ENCODE measurements at regions not wholly inside any gene's neighbourhood (a gene's known extent, or its start where the extent isn't known, plus 50 kb on each side); places are given as distances from the start of the nearest gene placed in this dataset.

DNA sequence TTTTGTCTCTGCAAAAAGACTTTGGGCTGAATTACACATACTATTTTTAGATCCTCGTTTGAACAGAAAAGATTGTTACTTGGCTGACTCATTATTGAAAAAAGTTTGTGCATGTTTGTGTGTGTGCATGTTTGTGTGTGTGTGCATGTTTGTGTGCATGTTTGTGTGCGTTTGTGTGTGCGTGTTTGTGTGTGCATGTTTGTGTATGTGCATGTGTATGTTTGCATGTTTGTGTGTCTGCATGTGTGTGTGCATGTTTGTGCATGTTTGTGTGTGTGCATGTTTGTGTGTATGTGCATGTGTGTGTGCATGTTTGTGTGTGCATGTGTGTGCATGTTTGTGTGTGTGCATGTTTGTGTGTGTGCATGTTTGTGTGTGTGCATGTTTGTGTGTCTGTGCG, 201.1 kb upstream of the FAT1 start:
- no peak overlapping the region for H3K27ac ChIP-seq (ENCODE audit: low read depth, low read length)
- H3K36me3 ChIP-seq (ENCODE audit: control insufficient read depth in 1 of 2, insufficient read depth in 2 of 2, low read length in 2 of 2) = no peaks in the 10 kb centered on the region
- H3K4me3 ChIP-seq (ENCODE audit: low read depth in 1 of 2, low read length in 2 of 2) = no peak overlapping the region

DNA sequence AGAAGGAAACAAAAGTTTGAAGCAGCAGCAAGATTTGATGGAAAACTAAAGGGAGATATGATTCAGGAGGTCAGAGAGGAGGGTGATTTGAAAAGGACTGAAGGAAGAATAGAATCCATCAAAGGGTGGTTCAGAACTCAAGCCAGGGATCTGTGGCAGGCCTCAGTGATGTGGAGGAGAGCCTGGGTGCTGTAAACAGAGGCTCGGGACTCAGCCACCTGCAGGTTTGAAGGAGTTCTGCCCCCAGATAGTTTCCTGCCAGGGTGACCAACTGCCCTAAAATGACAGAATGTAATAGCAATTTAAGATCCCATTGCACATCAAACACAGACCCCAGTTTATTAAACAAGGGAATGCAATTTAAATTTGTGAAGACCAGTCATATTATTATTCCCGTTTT, 204.0 kb upstream of the FAT1 start:
- no peaks in the 10 kb centered on the region for H3K27me3 ChIP-seq (ENCODE audit: control insufficient read depth in 1 of 2, insufficient read depth in 2 of 2, low read length in 2 of 2)
- no peaks in the 10 kb centered on the region for H3K36me3 ChIP-seq (ENCODE audit: control insufficient read depth in 1 of 2, insufficient read depth in 2 of 2, low read length in 2 of 2)
- H3K27ac ChIP-seq (ENCODE audit: low read depth, low read length) = no peak overlapping the region
- no peak overlapping the region for H3K4me3 ChIP-seq (ENCODE audit: low read depth in 1 of 2, low read length in 2 of 2)
- H3K9me3 ChIP-seq (ENCODE audit: control insufficient read depth in 1 of 2, low read length in 2 of 2) = no peaks in the 10 kb centered on the region
- no peak overlapping the region for H3K9ac ChIP-seq (ENCODE audit: low read depth in 1 of 2, low read length in 2 of 2)
- peaks cover 0 to 3% of the 10 kb centered on the region in 2 donors for H3K4me1 ChIP-seq (ENCODE audit: control insufficient read depth in 1 of 2, insufficient read depth in 2 of 2, low read length in 2 of 2)

More for the DNA sequence above, 201.1 kb upstream of the FAT1 start:
- Histone ChIP-seq H3K9ac (ENCODE audit: low read depth in 1 of 2, low read length in 2 of 2) (no peak overlapping the region), H3K4me1 (ENCODE audit: control insufficient read depth in 1 of 2, insufficient read depth in 2 of 2, low read length in 2 of 2) (no peaks in the 10 kb centered on the region), H3K9me3 (ENCODE audit: control insufficient read depth in 1 of 2, low read length in 2 of 2) (no peaks in the 10 kb centered on the region), H3K27me3 (ENCODE audit: control insufficient read depth in 1 of 2, insufficient read depth in 2 of 2, low read length in 2 of 2) (no peaks in the 10 kb centered on the region)

- Histone ChIP-seq H3K4me3 (ENCODE audit: low read depth in 1 of 2, low read length in 2 of 2) (no peak overlapping the region), H3K9me3 (ENCODE audit: control insufficient read depth in 1 of 2, low read length in 2 of 2) (no peaks in the 10 kb centered on the region), H3K27me3 (ENCODE audit: control insufficient read depth in 1 of 2, insufficient read depth in 2 of 2, low read length in 2 of 2) (no peaks in the 10 kb centered on the region)
Observed at GRCh38 chr4:186930024-186930423, 206.4 kb upstream of the FAT1 start.

GRCh38 chr4:186931519-186931918, 207.9 kb upstream of the FAT1 start:
- Histone ChIP-seq H3K36me3 (ENCODE audit: control insufficient read depth in 1 of 2, insufficient read depth in 2 of 2, low read length in 2 of 2) (no peaks in the 10 kb centered on the region), H3K9ac (ENCODE audit: low read depth in 1 of 2, low read length in 2 of 2) (no peak overlapping the region), H3K27ac (ENCODE audit: low read depth, low read length) (no peak overlapping the region), H3K4me1 (ENCODE audit: control insufficient read depth in 1 of 2, insufficient read depth in 2 of 2, low read length in 2 of 2) (peaks cover 24 to 42% of the 10 kb centered on the region in 2 donors), H3K9me3 (ENCODE audit: control insufficient read depth in 1 of 2, low read length in 2 of 2) (no peaks in the 10 kb centered on the region), H3K4me3 (ENCODE audit: low read depth in 1 of 2, low read length in 2 of 2) (no peak overlapping the region), H3K27me3 (ENCODE audit: control insufficient read depth in 1 of 2, insufficient read depth in 2 of 2, low read length in 2 of 2) (no peaks in the 10 kb centered on the region)

More at GRCh38 chr4:186930024-186930423, 206.4 kb upstream of the FAT1 start:
- Histone ChIP-seq H3K4me1 (ENCODE audit: control insufficient read depth in 1 of 2, insufficient read depth in 2 of 2, low read length in 2 of 2) (peaks cover 9 to 27% of the 10 kb centered on the region in 2 donors), H3K36me3 (ENCODE audit: control insufficient read depth in 1 of 2, insufficient read depth in 2 of 2, low read length in 2 of 2) (no peaks in the 10 kb centered on the region), H3K27ac (ENCODE audit: low read depth, low read length) (no peak overlapping the region), H3K9ac (ENCODE audit: low read depth in 1 of 2, low read length in 2 of 2) (no peak overlapping the region)

GRCh38 chr4:186932196-186932595, 208.5 kb upstream of the FAT1 start:
- H3K27ac ChIP-seq (ENCODE audit: low read depth, low read length) = no peak overlapping the region
- H3K9ac ChIP-seq (ENCODE audit: low read depth in 1 of 2, low read length in 2 of 2) = no peak overlapping the region

GRCh38 chr4:186932631-186933187, 209.1 kb upstream of the FAT1 start:
- H3K9ac ChIP-seq (ENCODE audit: low read depth in 1 of 2, low read length in 2 of 2) = no peak overlapping the region
- H3K4me3 ChIP-seq (ENCODE audit: low read depth in 1 of 2, low read length in 2 of 2) = no peak overlapping the region
- H3K36me3 ChIP-seq (ENCODE audit: control insufficient read depth in 1 of 2, insufficient read depth in 2 of 2, low read length in 2 of 2) = no peaks in the 10 kb centered on the region
- H3K4me1 ChIP-seq (ENCODE audit: control insufficient read depth in 1 of 2, insufficient read depth in 2 of 2, low read length in 2 of 2) = peaks cover 24 to 42% of the 10 kb centered on the region in 2 donors
- H3K27ac ChIP-seq (ENCODE audit: low read depth, low read length) = no peak overlapping the region
- no peaks in the 10 kb centered on the region for H3K27me3 ChIP-seq (ENCODE audit: control insufficient read depth in 1 of 2, insufficient read depth in 2 of 2, low read length in 2 of 2)
- H3K9me3 ChIP-seq (ENCODE audit: control insufficient read depth in 1 of 2, low read length in 2 of 2) = no peaks in the 10 kb centered on the region

More at GRCh38 chr4:186932196-186932595, 208.5 kb upstream of the FAT1 start:
- H3K9me3 ChIP-seq (ENCODE audit: control insufficient read depth in 1 of 2, low read length in 2 of 2) = no peaks in the 10 kb centered on the region
- H3K27me3 ChIP-seq (ENCODE audit: control insufficient read depth in 1 of 2, insufficient read depth in 2 of 2, low read length in 2 of 2) = no peaks in the 10 kb centered on the region
- no peaks in the 10 kb centered on the region for H3K36me3 ChIP-seq (ENCODE audit: control insufficient read depth in 1 of 2, insufficient read depth in 2 of 2, low read length in 2 of 2)
- H3K4me3 ChIP-seq (ENCODE audit: low read depth in 1 of 2, low read length in 2 of 2) = no peak overlapping the region
- peaks cover 24 to 42% of the 10 kb centered on the region in 2 donors for H3K4me1 ChIP-seq (ENCODE audit: control insufficient read depth in 1 of 2, insufficient read depth in 2 of 2, low read length in 2 of 2)

DNA sequence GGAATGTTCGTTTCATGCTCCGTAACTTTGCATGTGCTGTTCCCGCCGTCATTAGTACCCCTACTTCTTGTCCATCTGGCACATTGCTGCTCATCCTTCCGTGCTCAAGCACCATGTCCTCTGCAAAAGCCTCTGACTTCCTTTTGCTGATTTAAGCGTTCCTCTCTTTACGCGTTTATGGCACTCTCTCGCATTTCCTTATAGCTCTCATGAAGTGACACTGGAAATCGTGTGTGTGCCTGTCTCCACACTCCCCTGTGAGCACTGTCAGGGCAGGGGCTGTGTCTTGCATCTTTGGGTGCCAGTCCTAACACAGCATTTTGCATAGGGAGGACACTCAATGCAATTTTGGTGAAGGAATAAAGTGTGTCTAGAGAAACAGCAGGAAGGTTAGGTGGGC, 210.6 kb upstream of the FAT1 start:
- H3K27ac ChIP-seq (ENCODE audit: low read depth, low read length) = no peak overlapping the region
- no peaks in the 10 kb centered on the region for H3K9me3 ChIP-seq (ENCODE audit: control insufficient read depth in 1 of 2, low read length in 2 of 2)
- no peaks in the 10 kb centered on the region for H3K36me3 ChIP-seq (ENCODE audit: control insufficient read depth in 1 of 2, insufficient read depth in 2 of 2, low read length in 2 of 2)
- H3K9ac ChIP-seq (ENCODE audit: low read depth in 1 of 2, low read length in 2 of 2) = no peak overlapping the region
- H3K27me3 ChIP-seq (ENCODE audit: control insufficient read depth in 1 of 2, insufficient read depth in 2 of 2, low read length in 2 of 2) = no peaks in the 10 kb centered on the region
- H3K4me3 ChIP-seq (ENCODE audit: low read depth in 1 of 2, low read length in 2 of 2) = peak overlapping the region in 1 of 2 donors; percentile 8
- peaks cover 24 to 42% of the 10 kb centered on the region in 2 donors for H3K4me1 ChIP-seq (ENCODE audit: control insufficient read depth in 1 of 2, insufficient read depth in 2 of 2, low read length in 2 of 2)

GRCh38 chr4:186934841-186935443, 211.3 kb upstream of the FAT1 start:
- Histone ChIP-seq H3K36me3 (ENCODE audit: control insufficient read depth in 1 of 2, insufficient read depth in 2 of 2, low read length in 2 of 2) (no peaks in the 10 kb centered on the region), H3K4me3 (ENCODE audit: low read depth in 1 of 2, low read length in 2 of 2) (peak overlapping the region in 1 of 2 donors; percentile 21), H3K9ac (ENCODE audit: low read depth in 1 of 2, low read length in 2 of 2) (no peak overlapping the region), H3K9me3 (ENCODE audit: control insufficient read depth in 1 of 2, low read length in 2 of 2) (no peaks in the 10 kb centered on the region), H3K27ac (ENCODE audit: low read depth, low read length) (no peak overlapping the region), H3K4me1 (ENCODE audit: control insufficient read depth in 1 of 2, insufficient read depth in 2 of 2, low read length in 2 of 2) (peaks cover 24 to 42% of the 10 kb centered on the region in 2 donors), H3K27me3 (ENCODE audit: control insufficient read depth in 1 of 2, insufficient read depth in 2 of 2, low read length in 2 of 2) (no peaks in the 10 kb centered on the region)

DNA sequence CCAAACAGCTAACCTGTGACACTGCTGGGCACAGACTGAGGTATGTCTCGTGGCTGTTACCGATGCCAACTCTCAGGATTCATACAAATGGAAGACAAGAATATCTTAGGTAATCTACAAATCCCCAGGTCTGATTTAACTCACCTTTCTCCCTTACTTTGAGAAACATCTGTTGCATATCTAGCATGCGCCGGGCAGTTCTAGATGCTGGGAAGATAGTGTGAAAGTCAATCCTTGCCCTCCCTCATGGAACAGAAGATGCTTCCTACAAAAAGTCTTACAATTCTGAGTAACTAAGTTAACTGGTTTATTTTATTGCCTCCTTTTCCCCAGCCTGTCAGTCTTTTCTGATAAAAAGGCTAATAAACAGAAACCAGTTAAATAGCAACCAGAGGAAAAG, 212.2 kb upstream of the FAT1 start:
- Histone ChIP-seq H3K9ac (ENCODE audit: low read depth in 1 of 2, low read length in 2 of 2) (peak overlapping the region; percentile 2 to 20), H3K9me3 (ENCODE audit: control insufficient read depth in 1 of 2, low read length in 2 of 2) (no peaks in the 10 kb centered on the region), H3K4me3 (ENCODE audit: low read depth in 1 of 2, low read length in 2 of 2) (peak overlapping the region in 1 of 2 donors; percentile 9), H3K27ac (ENCODE audit: low read depth, low read length) (peak overlapping the region; percentile 48), H3K36me3 (ENCODE audit: control insufficient read depth in 1 of 2, insufficient read depth in 2 of 2, low read length in 2 of 2) (no peaks in the 10 kb centered on the region), H3K27me3 (ENCODE audit: control insufficient read depth in 1 of 2, insufficient read depth in 2 of 2, low read length in 2 of 2) (no peaks in the 10 kb centered on the region), H3K4me1 (ENCODE audit: control insufficient read depth in 1 of 2, insufficient read depth in 2 of 2, low read length in 2 of 2) (peaks cover 24 to 42% of the 10 kb centered on the region in 2 donors)

DNA sequence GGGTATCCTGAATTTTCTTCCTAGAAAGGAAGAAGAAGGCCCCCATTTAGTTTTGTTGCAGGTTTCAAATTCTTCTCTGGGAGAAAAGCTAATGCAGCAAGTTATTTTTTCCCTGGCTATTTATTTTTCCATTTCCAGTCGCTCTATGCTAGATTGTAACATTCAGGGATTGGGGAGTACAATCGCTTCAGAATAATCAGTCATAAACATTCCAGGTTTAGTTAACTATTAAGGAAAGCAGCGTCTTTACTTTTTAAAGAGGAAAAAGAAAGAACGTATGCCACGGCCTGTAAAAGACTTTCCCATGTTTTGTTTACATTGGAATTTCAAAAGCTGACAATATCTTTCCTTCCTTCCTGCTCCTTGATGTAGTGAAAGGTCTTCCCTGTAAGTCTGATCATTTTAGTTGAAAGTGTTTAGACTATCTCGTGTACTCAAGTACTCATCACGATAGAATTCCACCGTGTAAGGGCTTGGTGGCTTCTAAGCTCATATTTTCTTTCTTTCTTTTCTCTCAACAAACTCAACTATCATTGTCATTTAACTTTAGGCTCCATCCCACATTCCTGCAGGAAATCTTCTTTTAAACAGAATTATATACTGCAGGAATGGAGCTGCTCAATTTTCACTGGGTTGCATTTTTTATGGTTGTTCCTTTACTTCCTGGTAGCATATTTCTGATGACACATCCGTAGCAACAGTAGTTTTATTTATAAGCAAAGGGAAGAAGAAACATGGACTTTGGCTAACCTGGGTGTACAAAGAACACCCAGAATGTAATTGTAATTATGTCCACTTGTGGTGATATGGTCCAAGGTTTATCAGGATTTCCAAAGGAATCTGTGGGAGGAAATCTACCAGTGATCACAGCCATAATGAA, 213.1 kb upstream of the FAT1 start:
- no peaks in the 10 kb centered on the region for H3K9me3 ChIP-seq (ENCODE audit: control insufficient read depth in 1 of 2, low read length in 2 of 2)
- peak overlapping the region in 1 of 2 donors; percentile 20 for H3K9ac ChIP-seq (ENCODE audit: low read depth in 1 of 2, low read length in 2 of 2)

More for the DNA sequence above, 213.1 kb upstream of the FAT1 start:
- Histone ChIP-seq H3K4me1 (ENCODE audit: control insufficient read depth in 1 of 2, insufficient read depth in 2 of 2, low read length in 2 of 2) (peaks cover 24 to 42% of the 10 kb centered on the region in 2 donors), H3K27ac (ENCODE audit: low read depth, low read length) (peak overlapping the region; percentile 48), H3K4me3 (ENCODE audit: low read depth in 1 of 2, low read length in 2 of 2) (peak overlapping the region; percentile 12 to 42), H3K27me3 (ENCODE audit: control insufficient read depth in 1 of 2, insufficient read depth in 2 of 2, low read length in 2 of 2) (no peaks in the 10 kb centered on the region), H3K36me3 (ENCODE audit: control insufficient read depth in 1 of 2, insufficient read depth in 2 of 2, low read length in 2 of 2) (no peaks in the 10 kb centered on the region)

Data from duodenal mucosa (tissue), 2 donors.